ENCODE measurements at regions not wholly inside any gene's neighbourhood (a gene's known extent, or its start where the extent isn't known, plus 50 kb on each side); places are given as distances from the start of the nearest gene placed in this dataset.

DNA sequence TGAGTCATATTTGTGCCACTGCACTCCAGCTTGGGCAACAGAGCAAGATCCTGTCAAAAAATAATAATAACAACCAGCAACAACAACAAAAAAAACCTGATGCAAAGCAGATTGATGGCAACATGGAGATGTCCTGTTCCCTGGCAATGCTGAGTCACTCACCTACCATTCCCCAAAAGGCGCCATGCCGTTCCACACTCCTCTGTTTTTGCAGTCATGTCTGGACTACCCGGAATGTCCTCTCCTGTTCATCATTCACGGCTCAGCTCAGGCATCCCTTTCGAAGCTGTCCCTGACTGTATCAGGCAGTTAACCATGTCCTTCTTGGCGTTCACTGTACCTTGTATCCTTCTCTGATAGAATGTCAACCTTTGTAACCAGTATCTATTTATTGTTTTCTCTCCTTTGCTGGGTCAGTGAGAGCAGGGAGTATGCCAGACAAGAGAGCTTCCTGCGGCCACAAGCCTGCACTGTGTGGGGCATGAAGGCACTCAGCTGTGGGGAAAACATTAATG lies 147.7 kb downstream of the ABCC12 start:
- H3K9me3 ChIP-seq (ENCODE audit: control insufficient read depth, low read length): no peaks in the 10 kb centered on the region
- H2AFZ ChIP-seq: no peak overlapping the region
- H3K4me3 ChIP-seq (ENCODE audit: low read depth, low read length): no peak overlapping the region
- TF ChIP-seq, protein P1, sequence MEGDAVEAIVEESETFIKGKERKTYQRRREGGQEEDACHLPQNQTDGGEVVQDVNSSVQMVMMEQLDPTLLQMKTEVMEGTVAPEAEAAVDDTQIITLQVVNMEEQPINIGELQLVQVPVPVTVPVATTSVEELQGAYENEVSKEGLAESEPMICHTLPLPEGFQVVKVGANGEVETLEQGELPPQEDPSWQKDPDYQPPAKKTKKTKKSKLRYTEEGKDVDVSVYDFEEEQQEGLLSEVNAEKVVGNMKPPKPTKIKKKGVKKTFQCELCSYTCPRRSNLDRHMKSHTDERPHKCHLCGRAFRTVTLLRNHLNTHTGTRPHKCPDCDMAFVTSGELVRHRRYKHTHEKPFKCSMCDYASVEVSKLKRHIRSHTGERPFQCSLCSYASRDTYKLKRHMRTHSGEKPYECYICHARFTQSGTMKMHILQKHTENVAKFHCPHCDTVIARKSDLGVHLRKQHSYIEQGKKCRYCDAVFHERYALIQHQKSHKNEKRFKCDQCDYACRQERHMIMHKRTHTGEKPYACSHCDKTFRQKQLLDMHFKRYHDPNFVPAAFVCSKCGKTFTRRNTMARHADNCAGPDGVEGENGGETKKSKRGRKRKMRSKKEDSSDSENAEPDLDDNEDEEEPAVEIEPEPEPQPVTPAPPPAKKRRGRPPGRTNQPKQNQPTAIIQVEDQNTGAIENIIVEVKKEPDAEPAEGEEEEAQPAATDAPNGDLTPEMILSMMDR (IDR thresholded peaks at IDR 0.05): no peak
- no peaks in the 10 kb centered on the region for H3K4me1 ChIP-seq
- H3K9ac ChIP-seq: no peak overlapping the region
- H3K79me2 ChIP-seq: no peaks in the 10 kb centered on the region
- H3K4me2 ChIP-seq (ENCODE audit: low read length): no peak overlapping the region
- H3K27me3 ChIP-seq (ENCODE audit: control insufficient read depth, insufficient read depth, low read length): no peaks in the 10 kb centered on the region
- H3K36me3 ChIP-seq (ENCODE audit: control insufficient read depth, insufficient read depth, low read length): no peaks in the 10 kb centered on the region
- H3K27ac ChIP-seq: no peak overlapping the region

- H3K36me3 ChIP-seq (ENCODE audit: control insufficient read depth, insufficient read depth, low read length): no peaks in the 10 kb centered on the region
- H3K9me3 ChIP-seq (ENCODE audit: control insufficient read depth, low read length): no peaks in the 10 kb centered on the region
- TF ChIP-seq, protein P1 (IDR thresholded peaks at IDR 0.05): no peak
- no peaks in the 10 kb centered on the region for H3K79me2 ChIP-seq
- no peak overlapping the region for H3K27ac ChIP-seq
- H3K4me2 ChIP-seq (ENCODE audit: low read length): no peak overlapping the region
- H3K27me3 ChIP-seq (ENCODE audit: control insufficient read depth, insufficient read depth, low read length): no peaks in the 10 kb centered on the region
- H2AFZ ChIP-seq: no peak overlapping the region
- H3K4me1 ChIP-seq: no peaks in the 10 kb centered on the region
- H3K9ac ChIP-seq: no peak overlapping the region
- no peak overlapping the region for H3K4me3 ChIP-seq (ENCODE audit: low read depth, low read length)
These were observed 151.6 kb downstream of the ABCC12 start for GRCh38 chr16:48004141-48004695.

DNA sequence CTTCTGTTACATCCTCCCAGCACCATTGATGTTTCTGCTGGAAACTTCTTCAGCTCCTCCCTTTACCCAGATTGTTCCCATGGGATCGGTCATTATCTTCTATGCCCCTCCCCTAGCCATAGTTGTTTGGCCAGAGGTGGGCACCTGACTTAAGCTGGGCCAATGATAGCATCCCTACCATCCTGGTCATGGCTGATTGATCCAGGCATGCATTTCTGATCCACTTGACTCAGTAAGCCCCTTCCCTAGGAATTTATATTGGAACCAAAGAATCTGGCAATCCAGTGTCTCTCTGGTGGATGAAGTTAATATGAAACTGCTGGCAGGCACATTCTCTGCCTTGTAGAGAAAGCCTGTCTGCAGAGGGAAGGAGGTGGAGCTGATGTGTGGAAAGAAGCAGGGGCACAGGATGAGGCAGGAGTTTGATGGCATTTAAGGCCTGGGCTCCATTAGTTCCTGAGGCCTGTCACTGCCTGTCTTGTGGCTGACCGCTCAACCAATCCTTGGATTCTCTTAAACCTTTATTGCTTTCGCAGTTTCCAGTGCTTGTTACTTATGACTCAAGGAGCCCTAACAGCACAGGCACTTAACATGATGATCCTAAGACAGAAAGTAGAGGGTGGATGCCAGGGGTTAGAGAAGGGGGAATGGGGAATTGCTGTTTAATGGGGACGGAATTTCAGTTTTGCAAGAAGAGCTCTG lies 152.4 kb downstream of the ABCC12 start:
- no peaks in the 10 kb centered on the region for H3K27me3 ChIP-seq (ENCODE audit: control insufficient read depth, insufficient read depth, low read length)
- H3K4me1 ChIP-seq: no peaks in the 10 kb centered on the region
- H3K79me2 ChIP-seq: no peaks in the 10 kb centered on the region
- H3K4me3 ChIP-seq (ENCODE audit: low read depth, low read length): no peak overlapping the region
- H3K4me2 ChIP-seq (ENCODE audit: low read length): no peak overlapping the region
- TF ChIP-seq, protein P1 (IDR thresholded peaks at IDR 0.05): no peak
- H3K9me3 ChIP-seq (ENCODE audit: control insufficient read depth, low read length): no peaks in the 10 kb centered on the region
- no peak overlapping the region for H3K27ac ChIP-seq
- H3K9ac ChIP-seq: no peak overlapping the region
- H2AFZ ChIP-seq: no peak overlapping the region
- no peaks in the 10 kb centered on the region for H3K36me3 ChIP-seq (ENCODE audit: control insufficient read depth, insufficient read depth, low read length)

DNA sequence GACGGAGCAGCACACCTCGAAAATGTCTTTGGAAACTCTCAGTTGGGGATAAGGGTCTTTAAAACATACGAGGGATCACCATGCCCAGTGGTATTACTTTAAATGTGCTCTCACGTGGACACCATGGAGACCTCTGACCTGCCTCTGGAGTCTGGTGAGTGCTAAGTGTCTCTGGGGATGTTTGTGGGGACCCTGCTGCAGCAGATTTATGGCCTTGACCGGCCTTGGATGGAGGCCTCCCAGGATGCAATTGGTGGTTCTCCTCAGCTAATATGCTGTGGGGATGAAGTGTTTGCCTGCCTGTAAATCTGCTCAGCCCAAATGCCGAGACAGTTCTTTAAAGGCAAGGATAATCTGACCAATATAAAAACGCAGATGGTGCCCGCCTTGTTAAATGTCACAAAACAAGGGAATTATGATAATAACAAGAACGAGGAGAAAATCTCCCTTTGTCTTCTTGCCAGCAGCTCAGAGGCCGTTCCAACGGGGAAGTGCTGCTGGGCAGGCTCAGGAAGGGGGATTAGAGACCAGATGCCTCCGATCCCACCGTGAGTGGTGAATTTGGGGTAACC lies 154.4 kb downstream of the ABCC12 start:
- Histone ChIP-seq H3K79me2 (no peaks in the 10 kb centered on the region), H3K9ac (no peak overlapping the region), H3K27ac (no peak overlapping the region), H3K36me3 (ENCODE audit: control insufficient read depth, insufficient read depth, low read length) (no peaks in the 10 kb centered on the region), H2AFZ (no peak overlapping the region), H3K9me3 (ENCODE audit: control insufficient read depth, low read length) (no peaks in the 10 kb centered on the region), H3K4me1 (no peaks in the 10 kb centered on the region), H3K4me2 (ENCODE audit: low read length) (no peak overlapping the region), H3K4me3 (ENCODE audit: low read depth, low read length) (no peak overlapping the region), H3K27me3 (ENCODE audit: control insufficient read depth, insufficient read depth, low read length) (no peaks in the 10 kb centered on the region)
- TF ChIP-seq, protein P1 (IDR thresholded peaks at IDR 0.05): no peak

Measured in parathyroid adenoma (tissue), 2 donors.